ENCODE measurements at regions not wholly inside any gene's neighbourhood (a gene's known extent, or its start where the extent isn't known, plus 50 kb on each side); places are given as distances from the start of the nearest gene placed in this dataset.

DNA sequence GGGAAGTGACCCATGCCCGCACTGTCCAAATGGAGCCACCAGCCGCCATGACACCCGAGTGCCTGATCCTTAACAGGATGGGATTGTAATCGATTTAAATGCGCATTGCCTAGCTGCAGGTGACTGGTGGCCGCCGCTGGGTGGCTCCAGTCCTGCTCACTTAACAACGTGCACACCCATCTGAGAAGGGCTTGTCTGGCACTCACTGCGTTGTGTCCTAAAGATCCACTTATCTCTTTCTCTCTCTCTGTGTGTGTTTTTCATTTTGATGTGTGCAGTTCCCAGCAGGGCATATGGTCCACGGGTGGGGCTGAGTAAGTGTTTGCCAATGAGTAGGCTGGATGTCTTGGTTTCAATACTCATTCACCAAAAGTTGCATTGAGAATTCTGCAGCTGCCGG is 80.6 kb downstream of the IRF8 start:
- TF ChIP-seq, protein P1, sequence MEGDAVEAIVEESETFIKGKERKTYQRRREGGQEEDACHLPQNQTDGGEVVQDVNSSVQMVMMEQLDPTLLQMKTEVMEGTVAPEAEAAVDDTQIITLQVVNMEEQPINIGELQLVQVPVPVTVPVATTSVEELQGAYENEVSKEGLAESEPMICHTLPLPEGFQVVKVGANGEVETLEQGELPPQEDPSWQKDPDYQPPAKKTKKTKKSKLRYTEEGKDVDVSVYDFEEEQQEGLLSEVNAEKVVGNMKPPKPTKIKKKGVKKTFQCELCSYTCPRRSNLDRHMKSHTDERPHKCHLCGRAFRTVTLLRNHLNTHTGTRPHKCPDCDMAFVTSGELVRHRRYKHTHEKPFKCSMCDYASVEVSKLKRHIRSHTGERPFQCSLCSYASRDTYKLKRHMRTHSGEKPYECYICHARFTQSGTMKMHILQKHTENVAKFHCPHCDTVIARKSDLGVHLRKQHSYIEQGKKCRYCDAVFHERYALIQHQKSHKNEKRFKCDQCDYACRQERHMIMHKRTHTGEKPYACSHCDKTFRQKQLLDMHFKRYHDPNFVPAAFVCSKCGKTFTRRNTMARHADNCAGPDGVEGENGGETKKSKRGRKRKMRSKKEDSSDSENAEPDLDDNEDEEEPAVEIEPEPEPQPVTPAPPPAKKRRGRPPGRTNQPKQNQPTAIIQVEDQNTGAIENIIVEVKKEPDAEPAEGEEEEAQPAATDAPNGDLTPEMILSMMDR (IDR thresholded peaks at IDR 0.05; ENCODE audit: insufficient read depth, low read depth, low read length): no peak
- no peak for TF ChIP-seq EZH2 (IDR thresholded peaks at IDR 0.05; ENCODE audit: insufficient read depth, low read length)

Measured in astrocyte (in vitro differentiated cells and primary cell).